ENCODE measurements at regions not wholly inside any gene's neighbourhood (a gene's known extent, or its start where the extent isn't known, plus 50 kb on each side); places are given as distances from the start of the nearest gene placed in this dataset.

- DNase-seq (ENCODE audit: low read depth): no peak
- H3K4me3 ChIP-seq (ENCODE audit: low read length): no peak overlapping the region
- TF ChIP-seq CTCF (conservative IDR thresholded peaks at IDR 0.05; ENCODE audit: low read length): no peak
These were observed 471.2 kb upstream of the PRICKLE1 start for GRCh38 chr12:43060742-43061141.

- DNase-seq (ENCODE audit: low read depth): no peak
- H3K4me3 ChIP-seq (ENCODE audit: low read length): no peak overlapping the region
- no peak for TF ChIP-seq CTCF (conservative IDR thresholded peaks at IDR 0.05; ENCODE audit: low read length)
These were observed 469.1 kb upstream of the PRICKLE1 start for GRCh38 chr12:43058616-43059015.

- DNase-seq (ENCODE audit: low read depth): no peak
- no peak for TF ChIP-seq CTCF (conservative IDR thresholded peaks at IDR 0.05; ENCODE audit: low read length)
- no peak overlapping the region for H3K4me3 ChIP-seq (ENCODE audit: low read length)
These were observed 468.0 kb upstream of the PRICKLE1 start for GRCh38 chr12:43057566-43057965.

GRCh38 chr12:43054085-43054484, 464.5 kb upstream of the PRICKLE1 start:
- DNase-seq (ENCODE audit: low read depth): no peak
- no peak for TF ChIP-seq CTCF (conservative IDR thresholded peaks at IDR 0.05; ENCODE audit: low read length)
- H3K4me3 ChIP-seq (ENCODE audit: low read length): no peak overlapping the region

- H3K4me3 ChIP-seq (ENCODE audit: low read length): no peak overlapping the region
- no peak for TF ChIP-seq CTCF (conservative IDR thresholded peaks at IDR 0.05; ENCODE audit: low read length)
- DNase-seq (ENCODE audit: low read depth): no peak
These were observed 462.9 kb upstream of the PRICKLE1 start for GRCh38 chr12:43052441-43052840.

- no peak overlapping the region for H3K4me3 ChIP-seq (ENCODE audit: low read length)
- no peak for TF ChIP-seq CTCF (conservative IDR thresholded peaks at IDR 0.05; ENCODE audit: low read length)
- DNase-seq (ENCODE audit: low read depth): peak; percentile 16
These were observed 454.7 kb upstream of the PRICKLE1 start for GRCh38 chr12:43044241-43044640.

GRCh38 chr12:43038991-43039390, 449.4 kb upstream of the PRICKLE1 start:
- no peak for TF ChIP-seq CTCF (conservative IDR thresholded peaks at IDR 0.05; ENCODE audit: low read length)
- H3K4me3 ChIP-seq (ENCODE audit: low read length): no peak overlapping the region
- DNase-seq (ENCODE audit: low read depth): no peak

Measured in AG10803 (cell line).